HG03575 (cell line): ENCODE measurements at regions not wholly inside any gene's neighbourhood (a gene's known extent, or its start where the extent isn't known, plus 50 kb on each side); places are given as distances from the start of the nearest gene placed in this dataset.
A peak's percentile ranks its signal among the peaks of the same experiment; 100 is the strongest.

ENCODE experiments used
- ATAC-seq: cut with Tn5 transposase; IDR thresholded peaks from one replicate; pipeline ENCODE4 v1.9.1; 2021; ENCODE audit not compliant: unreplicated experiment, insufficient number of reproducible peaks, low FRiP score; ENCODE audit errors: extremely low read depth

GRCh38 chr7:125644109-125644508 lies 714.5 kb upstream of the POT1 start:
- ATAC-seq, result no peak

- no peak for ATAC-seq
Measured at GRCh38 chr7:125643302-125643701, 713.7 kb upstream of the POT1 start.

- no peak for ATAC-seq
Measured at GRCh38 chr7:125641884-125642283, 712.3 kb upstream of the POT1 start.

- no peak for ATAC-seq
Measured at GRCh38 chr7:125636320-125636962, 706.8 kb upstream of the POT1 start.

- no peak for ATAC-seq
Measured at GRCh38 chr7:125618516-125618915, 688.9 kb upstream of the POT1 start.

GRCh38 chr7:125611582-125611981 lies 682.0 kb upstream of the POT1 start:
- no peak for ATAC-seq

GRCh38 chr7:125606671-125607070 lies 677.0 kb upstream of the POT1 start:
- no peak for ATAC-seq

GRCh38 chr7:125605241-125605640 lies 675.6 kb upstream of the POT1 start:
- no peak for ATAC-seq

- ATAC-seq, result no peak
Measured at GRCh38 chr7:125602441-125602840, 672.8 kb upstream of the POT1 start.

GRCh38 chr7:125599387-125599786 lies 669.8 kb upstream of the POT1 start:
- no peak for ATAC-seq

- no peak for ATAC-seq
Measured at GRCh38 chr7:125592331-125592730, 662.7 kb upstream of the POT1 start.

- ATAC-seq, result no peak
Measured at GRCh38 chr7:125573126-125573525, 643.5 kb upstream of the POT1 start.

- ATAC-seq, result no peak
Measured at GRCh38 chr7:125572414-125572813, 642.8 kb upstream of the POT1 start.

GRCh38 chr7:125568799-125569198 lies 639.2 kb upstream of the POT1 start:
- ATAC-seq, result peak; percentile 97

- ATAC-seq, result no peak
Measured at GRCh38 chr7:125567686-125568085, 638.1 kb upstream of the POT1 start.

- no peak for ATAC-seq
Measured at GRCh38 chr7:125563964-125564529, 634.4 kb upstream of the POT1 start.

GRCh38 chr7:125563557-125563956 lies 633.9 kb upstream of the POT1 start:
- no peak for ATAC-seq

GRCh38 chr7:125561006-125561405 lies 631.4 kb upstream of the POT1 start:
- ATAC-seq, result no peak

- ATAC-seq, result no peak
Measured at GRCh38 chr7:125559921-125560320, 630.3 kb upstream of the POT1 start.

GRCh38 chr7:125555916-125556315 lies 626.3 kb upstream of the POT1 start:
- ATAC-seq, result no peak

- ATAC-seq, result no peak
Measured at GRCh38 chr7:125551008-125551407, 621.4 kb upstream of the POT1 start.
